Effector memory CD8-positive, alpha-beta T cell (primary cell): ENCODE measurements at regions not wholly inside any gene's neighbourhood (a gene's known extent, or its start where the extent isn't known, plus 50 kb on each side); places are given as distances from the start of the nearest gene placed in this dataset.
"Not testable (repeated sequence)": the region's sequence is repeated elsewhere in the genome, so short reads cannot be mapped to it uniquely, and the experiment has no call there.

ENCODE experiments used
- ATAC-seq: fragments of 150-1000 bp; cut with Tn5 transposase; replicated peaks from 2 replicates; pipeline ENCODE4 v1.10.0; 2021; ENCODE audit warnings: mild to moderate bottlenecking, moderate library complexity
- DNase-seq, 3 experiments: peaks; one replicate each; pipeline ENCODE4 v3.0.0; 2021
- H3K27ac Mint-ChIP-seq, 2 donors: one replicate each; pipeline ENCODE4 v1.8.0; 2022; ENCODE audit warnings: mild to moderate bottlenecking in 2 of 2, mixed read lengths in 2 of 2, moderate library complexity in 2 of 2
- H3K27me3 Mint-ChIP-seq, 2 donors: one replicate each; pipeline ENCODE4 v1.8.0; 2022; ENCODE audit warnings: mixed read lengths in 2 of 2
- H3K36me3 Mint-ChIP-seq: one replicate; pipeline ENCODE4 v1.8.0; 2022; ENCODE audit warnings: mild to moderate bottlenecking, moderate library complexity, mixed read lengths; ENCODE audit not compliant: insufficient read depth
- H3K4me1 Mint-ChIP-seq, 2 donors: one replicate each; pipeline ENCODE4 v1.8.0; 2022; ENCODE audit warnings: low read depth in 2 of 2, mixed read lengths in 2 of 2
- H3K4me3 Mint-ChIP-seq, 2 donors: one replicate each; pipeline ENCODE4 v1.8.0; 2022; ENCODE audit warnings: mild to moderate bottlenecking in 2 of 2, mixed read lengths in 2 of 2, moderate library complexity in 2 of 2
- H3K9me3 Mint-ChIP-seq, 2 donors: one replicate each; pipeline ENCODE4 v1.8.0; 2022; ENCODE audit warnings: mixed read lengths in 2 of 2

GRCh38 chr14:87629788-87630187 lies 363.2 kb downstream of the GALC start:
- H3K36me3 Mint-ChIP-seq, result no peaks in the 10 kb centered on the region
- no peak for ATAC-seq
- no peak for DNase-seq
- H3K4me3 Mint-ChIP-seq, result no peak overlapping the region
- no peaks in the 10 kb centered on the region for H3K27me3 Mint-ChIP-seq
- H3K9me3 Mint-ChIP-seq, result peaks cover 6% of the 10 kb centered on the region in 2 donors
- H3K27ac Mint-ChIP-seq, result no peak overlapping the region
- no peaks in the 10 kb centered on the region for H3K4me1 Mint-ChIP-seq

GRCh38 chr14:87628780-87629179 lies 364.2 kb downstream of the GALC start:
- Mint-ChIP-seq H3K27me3 (no peaks in the 10 kb centered on the region), H3K4me3 (no peak overlapping the region), H3K27ac (no peak overlapping the region), H3K9me3 (peaks cover 3 to 6% of the 10 kb centered on the region in 2 donors), H3K36me3 (no peaks in the 10 kb centered on the region), H3K4me1 (no peaks in the 10 kb centered on the region)
- no peak for ATAC-seq
- DNase-seq, result no peak

GRCh38 chr14:87628129-87628528 lies 364.9 kb downstream of the GALC start:
- no peak for ATAC-seq
- Mint-ChIP-seq H3K4me3 (no peak overlapping the region), H3K9me3 (peaks cover 4 to 8% of the 10 kb centered on the region in 2 donors), H3K27me3 (no peaks in the 10 kb centered on the region), H3K36me3 (no peaks in the 10 kb centered on the region), H3K4me1 (no peaks in the 10 kb centered on the region), H3K27ac (no peak overlapping the region)
- no peak for DNase-seq

- DNase-seq (no peak), ATAC-seq (no peak)
- H3K9me3 Mint-ChIP-seq, result peaks cover 9 to 21% of the 10 kb centered on the region in 2 donors
- no peak overlapping the region for H3K4me3 Mint-ChIP-seq
- no peaks in the 10 kb centered on the region for H3K4me1 Mint-ChIP-seq
- no peaks in the 10 kb centered on the region for H3K36me3 Mint-ChIP-seq
- H3K27ac Mint-ChIP-seq, result no peak overlapping the region
- H3K27me3 Mint-ChIP-seq, result no peaks in the 10 kb centered on the region
Observed at GRCh38 chr14:87626266-87626665, 366.7 kb downstream of the GALC start.

- no peaks in the 10 kb centered on the region for H3K36me3 Mint-ChIP-seq
- no peaks in the 10 kb centered on the region for H3K27me3 Mint-ChIP-seq
- no peak overlapping the region for H3K4me3 Mint-ChIP-seq
- no peaks in the 10 kb centered on the region for H3K4me1 Mint-ChIP-seq
- DNase-seq, result no peak
- H3K9me3 Mint-ChIP-seq, result peaks cover 15 to 22% of the 10 kb centered on the region in 2 donors
- ATAC-seq, result no peak
- no peak overlapping the region for H3K27ac Mint-ChIP-seq
Observed at GRCh38 chr14:87623616-87624015, 369.4 kb downstream of the GALC start.

GRCh38 chr14:87617079-87617478 lies 375.9 kb downstream of the GALC start:
- no peaks in the 10 kb centered on the region for H3K36me3 Mint-ChIP-seq
- no peaks in the 10 kb centered on the region for H3K4me1 Mint-ChIP-seq
- no peak for DNase-seq
- H3K27ac Mint-ChIP-seq, result no peak overlapping the region
- no peak overlapping the region for H3K4me3 Mint-ChIP-seq
- ATAC-seq, result no peak
- H3K9me3 Mint-ChIP-seq, result peaks cover 9 to 17% of the 10 kb centered on the region in 2 donors
- H3K27me3 Mint-ChIP-seq, result no peaks in the 10 kb centered on the region

GRCh38 chr14:87615822-87616679 lies 376.9 kb downstream of the GALC start:
- H3K4me1 Mint-ChIP-seq, result no peaks in the 10 kb centered on the region
- H3K9me3 Mint-ChIP-seq, result peaks cover 6 to 14% of the 10 kb centered on the region in 2 donors
- no peak for DNase-seq
- no peak for ATAC-seq
- no peaks in the 10 kb centered on the region for H3K36me3 Mint-ChIP-seq
- H3K4me3 Mint-ChIP-seq, result no peak overlapping the region
- no peak overlapping the region for H3K27ac Mint-ChIP-seq
- H3K27me3 Mint-ChIP-seq, result no peaks in the 10 kb centered on the region

GRCh38 chr14:87615047-87615446 lies 377.9 kb downstream of the GALC start:
- ATAC-seq (no peak), DNase-seq (no peak)
- no peak overlapping the region for H3K4me3 Mint-ChIP-seq
- no peaks in the 10 kb centered on the region for H3K27me3 Mint-ChIP-seq
- peaks cover 2 to 14% of the 10 kb centered on the region in 2 donors for H3K9me3 Mint-ChIP-seq
- no peaks in the 10 kb centered on the region for H3K4me1 Mint-ChIP-seq
- H3K27ac Mint-ChIP-seq, result no peak overlapping the region
- no peaks in the 10 kb centered on the region for H3K36me3 Mint-ChIP-seq

- Mint-ChIP-seq H3K4me3 (no peak overlapping the region), H3K4me1 (no peaks in the 10 kb centered on the region), H3K36me3 (no peaks in the 10 kb centered on the region), H3K27me3 (no peaks in the 10 kb centered on the region), H3K9me3 (peaks cover 0 to 9% of the 10 kb centered on the region in 2 donors), H3K27ac (no peak overlapping the region)
- no peak for DNase-seq
- ATAC-seq, result no peak
Observed at GRCh38 chr14:87613881-87614280, 379.1 kb downstream of the GALC start.

- not testable (repeated sequence) for DNase-seq, ATAC-seq, H3K4me1 Mint-ChIP-seq, H3K27me3 Mint-ChIP-seq, H3K27ac Mint-ChIP-seq, H3K36me3 Mint-ChIP-seq, H3K4me3 Mint-ChIP-seq
- peaks cover 8 to 14% of the 10 kb centered on the region in 2 donors for H3K9me3 Mint-ChIP-seq
Observed at GRCh38 chr14:87607056-87607455, 385.9 kb downstream of the GALC start.

GRCh38 chr14:87601036-87601435 lies 391.9 kb downstream of the GALC start:
- ATAC-seq (no peak), DNase-seq (no peak)
- no peak overlapping the region for H3K27ac Mint-ChIP-seq
- no peaks in the 10 kb centered on the region for H3K27me3 Mint-ChIP-seq
- no peaks in the 10 kb centered on the region for H3K4me1 Mint-ChIP-seq
- H3K4me3 Mint-ChIP-seq, result no peak overlapping the region
- H3K36me3 Mint-ChIP-seq, result no peaks in the 10 kb centered on the region
- H3K9me3 Mint-ChIP-seq, result peaks cover 7 to 17% of the 10 kb centered on the region in 2 donors

- no peaks in the 10 kb centered on the region for H3K36me3 Mint-ChIP-seq
- H3K27me3 Mint-ChIP-seq, result no peaks in the 10 kb centered on the region
- DNase-seq, result no peak
- no peak overlapping the region for H3K27ac Mint-ChIP-seq
- H3K4me1 Mint-ChIP-seq, result no peaks in the 10 kb centered on the region
- H3K4me3 Mint-ChIP-seq, result no peak overlapping the region
- ATAC-seq, result no peak
- H3K9me3 Mint-ChIP-seq, result peaks cover 12 to 22% of the 10 kb centered on the region in 2 donors
Observed at GRCh38 chr14:87600240-87600639, 392.7 kb downstream of the GALC start.

- H3K36me3 Mint-ChIP-seq, result no peaks in the 10 kb centered on the region
- peaks cover 2 to 8% of the 10 kb centered on the region in 2 donors for H3K9me3 Mint-ChIP-seq
- no peak overlapping the region for H3K27ac Mint-ChIP-seq
- DNase-seq, result no peak
- no peaks in the 10 kb centered on the region for H3K4me1 Mint-ChIP-seq
- no peak for ATAC-seq
- no peaks in the 10 kb centered on the region for H3K27me3 Mint-ChIP-seq
- no peak overlapping the region for H3K4me3 Mint-ChIP-seq
Observed at GRCh38 chr14:87581298-87581697, 411.7 kb downstream of the GALC start.

- H3K4me3 Mint-ChIP-seq, result no peak overlapping the region
- H3K4me1 Mint-ChIP-seq, result no peaks in the 10 kb centered on the region
- DNase-seq, result no peak
- ATAC-seq, result no peak
- H3K27me3 Mint-ChIP-seq, result no peaks in the 10 kb centered on the region
- no peaks in the 10 kb centered on the region for H3K36me3 Mint-ChIP-seq
- H3K9me3 Mint-ChIP-seq, result peaks cover 2 to 8% of the 10 kb centered on the region in 2 donors
- no peak overlapping the region for H3K27ac Mint-ChIP-seq
Observed at GRCh38 chr14:87579036-87579435, 413.9 kb downstream of the GALC start.
